ENCODE measurements at regions not wholly inside any gene's neighbourhood (a gene's known extent, or its start where the extent isn't known, plus 50 kb on each side); places are given as distances from the start of the nearest gene placed in this dataset.

- no peak for DNase-seq
Observed at GRCh38 chr14:71690478-71690877, 241.8 kb upstream of the RGS6 start.

GRCh38 chr14:71692496-71692895, 239.7 kb upstream of the RGS6 start:
- no peak for DNase-seq

GRCh38 chr14:71693381-71693780, 238.8 kb upstream of the RGS6 start:
- no peak for DNase-seq

- no peak for DNase-seq
Observed at GRCh38 chr14:71694591-71695530, 237.4 kb upstream of the RGS6 start.

- DNase-seq: no peak
Observed at GRCh38 chr14:71695611-71696350, 236.4 kb upstream of the RGS6 start.

GRCh38 chr14:71698027-71698426, 234.2 kb upstream of the RGS6 start:
- peak; percentile 13 for DNase-seq

GRCh38 chr14:71698673-71699072, 233.6 kb upstream of the RGS6 start:
- no peak for DNase-seq

GRCh38 chr14:71701990-71702389, 230.2 kb upstream of the RGS6 start:
- DNase-seq: no peak

GRCh38 chr14:71702786-71703185, 229.4 kb upstream of the RGS6 start:
- no peak for DNase-seq

GRCh38 chr14:71703477-71703876, 228.8 kb upstream of the RGS6 start:
- DNase-seq: no peak

- no peak for DNase-seq
Observed at GRCh38 chr14:71704210-71704609, 228.0 kb upstream of the RGS6 start.

- DNase-seq: no peak
Observed at GRCh38 chr14:71705460-71705859, 226.8 kb upstream of the RGS6 start.

GRCh38 chr14:71709076-71709475, 223.2 kb upstream of the RGS6 start:
- no peak for DNase-seq

- DNase-seq: no peak
Observed at GRCh38 chr14:71709987-71710386, 222.2 kb upstream of the RGS6 start.

GRCh38 chr14:71711125-71711524, 221.1 kb upstream of the RGS6 start:
- peak; percentile 5 for DNase-seq

GRCh38 chr14:71711619-71712018, 220.6 kb upstream of the RGS6 start:
- no peak for DNase-seq

GRCh38 chr14:71712478-71712877, 219.8 kb upstream of the RGS6 start:
- DNase-seq: no peak

- no peak for DNase-seq
Observed at GRCh38 chr14:71713016-71713415, 219.2 kb upstream of the RGS6 start.

- no peak for DNase-seq
Observed at GRCh38 chr14:71713451-71713850, 218.8 kb upstream of the RGS6 start.

- DNase-seq: no peak
Observed at GRCh38 chr14:71714225-71714624, 218.0 kb upstream of the RGS6 start.

- no peak for DNase-seq
Observed at GRCh38 chr14:71716041-71716772, 216.0 kb upstream of the RGS6 start.

GRCh38 chr14:71720978-71721624, 211.1 kb upstream of the RGS6 start:
- DNase-seq: peak; percentile 2

- DNase-seq: no peak
Observed at GRCh38 chr14:71721791-71722190, 210.4 kb upstream of the RGS6 start.
